ENCODE measurements at regions not wholly inside any gene's neighbourhood (a gene's known extent, or its start where the extent isn't known, plus 50 kb on each side); places are given as distances from the start of the nearest gene placed in this dataset.
"Not testable (repeated sequence)": the region's sequence is repeated elsewhere in the genome, so short reads cannot be mapped to it uniquely, and the experiment has no call there.

DNA sequence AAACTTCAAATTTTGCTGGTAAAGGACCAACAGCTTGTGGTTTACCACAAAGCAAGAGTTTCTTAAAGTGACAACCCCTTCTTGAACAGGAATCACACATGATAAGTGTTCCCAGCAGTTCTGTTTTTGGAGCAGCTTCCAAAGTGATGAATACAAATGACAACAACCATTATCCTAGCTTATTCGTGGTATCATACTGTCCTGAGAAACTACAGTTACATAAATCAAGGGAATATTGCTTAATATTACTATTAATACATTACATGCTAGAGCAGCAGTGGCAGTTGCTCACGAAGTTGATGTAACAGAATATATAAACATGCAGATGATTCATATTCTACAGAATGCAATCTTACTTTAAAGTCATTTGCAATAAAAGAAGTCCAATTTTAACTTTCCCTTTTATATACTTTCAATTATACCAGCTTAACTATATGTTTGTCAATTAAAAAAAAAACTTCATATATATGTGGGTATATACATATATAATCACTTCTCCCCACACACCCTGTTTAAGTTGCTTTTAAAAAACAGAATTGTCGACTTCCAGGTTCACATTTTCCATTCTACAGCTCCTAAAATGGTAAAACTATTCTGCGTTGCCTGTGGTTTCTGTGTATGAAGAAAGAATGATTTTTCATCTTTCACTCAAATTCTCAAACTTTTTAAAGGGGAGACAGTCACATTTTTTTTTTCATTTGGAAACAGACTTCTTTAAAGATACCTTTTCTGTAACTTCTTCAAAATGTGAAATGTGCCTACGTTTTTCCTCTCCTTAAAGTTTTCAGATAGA is 713.6 kb downstream of the TDRD15 start:
- H3K4me1 ChIP-seq (ENCODE audit: control insufficient read depth in 3 of 3, insufficient read depth in 3 of 3, low read length in 3 of 3): no peaks in the 10 kb centered on the region
- no peak overlapping the region for H3K4me3 ChIP-seq (ENCODE audit: low read length in 3 of 3)
- no peak overlapping the region for H3K27ac ChIP-seq (ENCODE audit: low read depth, low read length)
- no peak overlapping the region for H3K9ac ChIP-seq (ENCODE audit: low read depth in 1 of 3, low read length in 3 of 3)
- H3K27me3 ChIP-seq (ENCODE audit: control insufficient read depth in 3 of 3, insufficient read depth in 3 of 3, low read length in 3 of 3): no peaks in the 10 kb centered on the region
- H3K9me3 ChIP-seq (ENCODE audit: control insufficient read depth in 3 of 3, low read length in 3 of 3): no peaks in the 10 kb centered on the region
- no peaks in the 10 kb centered on the region for H3K36me3 ChIP-seq (ENCODE audit: control insufficient read depth in 3 of 3, insufficient read depth in 3 of 3, low read length in 3 of 3)

GRCh38 chr2:21841341-21841740 is 717.6 kb downstream of the TDRD15 start:
- Histone ChIP-seq H3K9me3 (ENCODE audit: control insufficient read depth in 3 of 3, low read length in 3 of 3) (no peaks in the 10 kb centered on the region), H3K4me3 (ENCODE audit: low read length in 3 of 3) (no peak overlapping the region), H3K4me1 (ENCODE audit: control insufficient read depth in 3 of 3, insufficient read depth in 3 of 3, low read length in 3 of 3) (no peaks in the 10 kb centered on the region), H3K9ac (ENCODE audit: low read depth in 1 of 3, low read length in 3 of 3) (no peak overlapping the region), H3K27me3 (ENCODE audit: control insufficient read depth in 3 of 3, insufficient read depth in 3 of 3, low read length in 3 of 3) (no peaks in the 10 kb centered on the region), H3K36me3 (ENCODE audit: control insufficient read depth in 3 of 3, insufficient read depth in 3 of 3, low read length in 3 of 3) (no peaks in the 10 kb centered on the region), H3K27ac (ENCODE audit: low read depth, low read length) (no peak overlapping the region)

- H3K4me1 ChIP-seq (ENCODE audit: control insufficient read depth in 3 of 3, insufficient read depth in 3 of 3, low read length in 3 of 3); H3K36me3 ChIP-seq (ENCODE audit: control insufficient read depth in 3 of 3, insufficient read depth in 3 of 3, low read length in 3 of 3); H3K9me3 ChIP-seq (ENCODE audit: control insufficient read depth in 3 of 3, low read length in 3 of 3); H3K4me3 ChIP-seq (ENCODE audit: low read length in 3 of 3); H3K27ac ChIP-seq (ENCODE audit: low read depth, low read length); H3K27me3 ChIP-seq (ENCODE audit: control insufficient read depth in 3 of 3, insufficient read depth in 3 of 3, low read length in 3 of 3); H3K9ac ChIP-seq (ENCODE audit: low read depth in 1 of 3, low read length in 3 of 3): not testable (repeated sequence)
Observed at GRCh38 chr2:21850367-21850766, 726.6 kb downstream of the TDRD15 start.

DNA sequence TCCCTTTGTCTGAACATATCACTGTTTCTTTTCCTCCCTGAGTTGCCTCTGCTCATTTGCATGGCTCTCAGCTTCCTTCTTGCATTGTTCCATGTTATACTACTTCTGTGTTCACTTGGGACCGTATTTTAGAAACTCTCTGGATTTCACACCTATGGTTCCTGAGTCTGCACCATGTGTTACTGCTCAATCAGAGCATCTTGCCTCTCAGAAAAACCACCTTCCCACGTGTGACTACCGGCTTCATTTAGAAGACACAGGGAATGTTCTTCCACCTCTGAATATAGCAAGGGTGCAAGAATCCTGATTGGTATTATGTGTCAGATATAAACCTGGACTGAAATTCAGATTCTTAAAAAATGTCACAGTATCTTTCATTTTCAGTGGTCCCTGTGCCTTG is 731.2 kb downstream of the TDRD15 start:
- no peak overlapping the region for H3K4me3 ChIP-seq (ENCODE audit: low read length in 3 of 3)
- no peaks in the 10 kb centered on the region for H3K36me3 ChIP-seq (ENCODE audit: control insufficient read depth in 3 of 3, insufficient read depth in 3 of 3, low read length in 3 of 3)
- H3K9ac ChIP-seq (ENCODE audit: low read depth in 1 of 3, low read length in 3 of 3): no peak overlapping the region
- H3K27ac ChIP-seq (ENCODE audit: low read depth, low read length): no peak overlapping the region
- no peaks in the 10 kb centered on the region for H3K27me3 ChIP-seq (ENCODE audit: control insufficient read depth in 3 of 3, insufficient read depth in 3 of 3, low read length in 3 of 3)
- H3K9me3 ChIP-seq (ENCODE audit: control insufficient read depth in 3 of 3, low read length in 3 of 3): peaks cover 0 to 3% (median 0%) of the 10 kb centered on the region in 3 donors
- H3K4me1 ChIP-seq (ENCODE audit: control insufficient read depth in 3 of 3, insufficient read depth in 3 of 3, low read length in 3 of 3): no peaks in the 10 kb centered on the region

DNA sequence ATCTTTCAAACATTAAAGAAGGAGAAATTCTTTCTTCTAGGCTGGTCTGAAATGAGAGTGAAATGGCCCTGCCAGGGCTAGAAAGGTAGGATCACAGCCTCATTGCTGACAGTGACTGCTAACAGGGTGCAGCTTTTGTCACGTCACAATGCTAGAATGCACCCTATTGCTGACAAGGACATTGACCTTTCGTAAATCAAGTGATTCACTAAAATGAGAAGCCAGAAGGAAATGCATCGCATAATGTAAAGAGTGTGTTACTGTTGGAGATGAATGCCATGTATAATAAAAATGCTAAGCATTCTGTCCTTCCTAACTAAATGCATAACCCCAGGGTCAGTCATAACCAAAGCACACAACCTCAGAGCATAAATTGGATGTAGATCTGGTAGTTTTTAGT is 732.9 kb downstream of the TDRD15 start:
- Histone ChIP-seq H3K9me3 (ENCODE audit: control insufficient read depth in 3 of 3, low read length in 3 of 3) (peaks cover 0 to 3% (median 3%) of the 10 kb centered on the region in 3 donors), H3K27ac (ENCODE audit: low read depth, low read length) (no peak overlapping the region), H3K27me3 (ENCODE audit: control insufficient read depth in 3 of 3, insufficient read depth in 3 of 3, low read length in 3 of 3) (no peaks in the 10 kb centered on the region), H3K4me3 (ENCODE audit: low read length in 3 of 3) (no peak overlapping the region), H3K36me3 (ENCODE audit: control insufficient read depth in 3 of 3, insufficient read depth in 3 of 3, low read length in 3 of 3) (no peaks in the 10 kb centered on the region), H3K9ac (ENCODE audit: low read depth in 1 of 3, low read length in 3 of 3) (no peak overlapping the region), H3K4me1 (ENCODE audit: control insufficient read depth in 3 of 3, insufficient read depth in 3 of 3, low read length in 3 of 3) (no peaks in the 10 kb centered on the region)

GRCh38 chr2:21860907-21861306 is 737.1 kb downstream of the TDRD15 start:
- H3K27me3 ChIP-seq (ENCODE audit: control insufficient read depth in 3 of 3, insufficient read depth in 3 of 3, low read length in 3 of 3): no peaks in the 10 kb centered on the region
- H3K9me3 ChIP-seq (ENCODE audit: control insufficient read depth in 3 of 3, low read length in 3 of 3): peaks cover 0 to 3% (median 3%) of the 10 kb centered on the region in 3 donors
- H3K36me3 ChIP-seq (ENCODE audit: control insufficient read depth in 3 of 3, insufficient read depth in 3 of 3, low read length in 3 of 3): no peaks in the 10 kb centered on the region
- no peaks in the 10 kb centered on the region for H3K4me1 ChIP-seq (ENCODE audit: control insufficient read depth in 3 of 3, insufficient read depth in 3 of 3, low read length in 3 of 3)
- no peak overlapping the region for H3K27ac ChIP-seq (ENCODE audit: low read depth, low read length)
- no peak overlapping the region for H3K9ac ChIP-seq (ENCODE audit: low read depth in 1 of 3, low read length in 3 of 3)
- no peak overlapping the region for H3K4me3 ChIP-seq (ENCODE audit: low read length in 3 of 3)

GRCh38 chr2:21866316-21866715 is 742.5 kb downstream of the TDRD15 start:
- H3K9me3 ChIP-seq (ENCODE audit: control insufficient read depth in 3 of 3, low read length in 3 of 3): no peaks in the 10 kb centered on the region

DNA sequence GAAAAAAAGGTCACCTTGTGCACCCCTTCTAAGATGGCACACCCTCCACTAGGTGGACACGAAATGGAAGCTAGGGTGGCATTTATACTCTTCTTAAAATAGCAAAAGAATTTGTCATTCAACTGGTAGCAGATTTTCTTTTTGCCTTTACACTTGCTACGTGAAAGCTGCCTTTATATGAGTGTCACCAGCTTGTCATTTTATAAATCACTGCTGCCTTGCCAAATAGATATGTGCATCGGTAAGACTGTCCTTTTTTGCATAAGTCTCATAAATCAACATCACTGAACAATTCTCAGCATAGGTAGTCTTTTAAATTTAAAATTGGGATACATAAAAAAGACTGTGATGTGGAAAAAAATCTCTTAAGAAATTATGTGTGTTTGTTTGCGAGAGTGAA is 764.1 kb downstream of the TDRD15 start:
- Histone ChIP-seq H3K4me3 (ENCODE audit: low read length in 3 of 3) (no peak overlapping the region), H3K36me3 (ENCODE audit: control insufficient read depth in 3 of 3, insufficient read depth in 3 of 3, low read length in 3 of 3) (no peaks in the 10 kb centered on the region), H3K4me1 (ENCODE audit: control insufficient read depth in 3 of 3, insufficient read depth in 3 of 3, low read length in 3 of 3) (no peaks in the 10 kb centered on the region), H3K9me3 (ENCODE audit: control insufficient read depth in 3 of 3, low read length in 3 of 3) (no peaks in the 10 kb centered on the region), H3K9ac (ENCODE audit: low read depth in 1 of 3, low read length in 3 of 3) (no peak overlapping the region), H3K27me3 (ENCODE audit: control insufficient read depth in 3 of 3, insufficient read depth in 3 of 3, low read length in 3 of 3) (no peaks in the 10 kb centered on the region), H3K27ac (ENCODE audit: low read depth, low read length) (no peak overlapping the region)

More at GRCh38 chr2:21866316-21866715, 742.5 kb downstream of the TDRD15 start:
- Histone ChIP-seq H3K9ac (ENCODE audit: low read depth in 1 of 3, low read length in 3 of 3) (no peak overlapping the region), H3K4me3 (ENCODE audit: low read length in 3 of 3) (no peak overlapping the region), H3K4me1 (ENCODE audit: control insufficient read depth in 3 of 3, insufficient read depth in 3 of 3, low read length in 3 of 3) (no peaks in the 10 kb centered on the region), H3K27ac (ENCODE audit: low read depth, low read length) (no peak overlapping the region), H3K27me3 (ENCODE audit: control insufficient read depth in 3 of 3, insufficient read depth in 3 of 3, low read length in 3 of 3) (no peaks in the 10 kb centered on the region), H3K36me3 (ENCODE audit: control insufficient read depth in 3 of 3, insufficient read depth in 3 of 3, low read length in 3 of 3) (no peaks in the 10 kb centered on the region)

DNA sequence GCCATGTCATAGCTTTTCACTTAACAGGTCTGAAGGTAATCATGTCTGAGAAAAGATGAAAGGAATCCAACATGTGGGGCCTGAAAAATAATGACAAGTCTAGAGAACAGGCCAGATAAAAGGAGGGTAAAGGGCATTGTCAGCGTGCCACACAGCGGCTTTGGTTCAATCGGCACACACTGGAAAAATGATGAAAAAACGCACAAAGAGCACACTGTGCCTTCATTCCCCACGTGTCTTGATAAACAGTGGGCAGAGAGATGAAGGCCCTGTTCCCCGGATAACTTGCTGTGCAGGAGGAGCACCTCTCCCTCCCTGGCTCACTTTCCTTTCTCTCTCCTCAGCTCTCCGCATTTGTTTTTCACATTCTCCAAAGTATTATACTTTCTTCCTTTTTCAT is 766.3 kb downstream of the TDRD15 start:
- H3K9ac ChIP-seq (ENCODE audit: low read depth in 1 of 3, low read length in 3 of 3): no peak overlapping the region

DNA sequence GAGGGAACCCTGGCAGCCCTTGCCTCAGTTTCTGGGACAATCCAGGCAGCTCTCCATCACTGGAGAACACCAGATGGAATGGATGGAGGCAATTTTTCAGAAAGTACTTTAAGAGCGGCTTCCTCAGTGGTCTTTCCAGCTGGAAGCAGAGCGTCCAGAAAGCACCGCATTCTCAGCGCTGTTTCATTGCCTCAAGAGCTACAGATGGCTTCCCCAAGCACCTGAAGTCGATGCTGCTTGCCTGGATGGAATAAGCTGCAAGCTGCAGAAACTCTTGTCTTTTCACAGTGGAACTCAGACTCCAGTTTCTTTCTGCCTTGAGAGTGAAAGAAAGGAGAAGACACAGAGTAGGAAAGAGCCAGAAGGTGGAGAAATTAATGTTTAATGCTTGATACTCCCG is 766.9 kb downstream of the TDRD15 start:
- Histone ChIP-seq H3K9me3 (ENCODE audit: control insufficient read depth in 3 of 3, low read length in 3 of 3) (no peaks in the 10 kb centered on the region), H3K4me1 (ENCODE audit: control insufficient read depth in 3 of 3, insufficient read depth in 3 of 3, low read length in 3 of 3) (no peaks in the 10 kb centered on the region), H3K9ac (ENCODE audit: low read depth in 1 of 3, low read length in 3 of 3) (no peak overlapping the region), H3K4me3 (ENCODE audit: low read length in 3 of 3) (peak overlapping the region in 1 of 3 donors; percentile 23), H3K27ac (ENCODE audit: low read depth, low read length) (no peak overlapping the region), H3K36me3 (ENCODE audit: control insufficient read depth in 3 of 3, insufficient read depth in 3 of 3, low read length in 3 of 3) (no peaks in the 10 kb centered on the region), H3K27me3 (ENCODE audit: control insufficient read depth in 3 of 3, insufficient read depth in 3 of 3, low read length in 3 of 3) (no peaks in the 10 kb centered on the region)

More for the DNA sequence above, 766.3 kb downstream of the TDRD15 start:
- Histone ChIP-seq H3K36me3 (ENCODE audit: control insufficient read depth in 3 of 3, insufficient read depth in 3 of 3, low read length in 3 of 3) (no peaks in the 10 kb centered on the region), H3K4me3 (ENCODE audit: low read length in 3 of 3) (no peak overlapping the region), H3K27me3 (ENCODE audit: control insufficient read depth in 3 of 3, insufficient read depth in 3 of 3, low read length in 3 of 3) (no peaks in the 10 kb centered on the region), H3K9me3 (ENCODE audit: control insufficient read depth in 3 of 3, low read length in 3 of 3) (no peaks in the 10 kb centered on the region), H3K27ac (ENCODE audit: low read depth, low read length) (no peak overlapping the region), H3K4me1 (ENCODE audit: control insufficient read depth in 3 of 3, insufficient read depth in 3 of 3, low read length in 3 of 3) (no peaks in the 10 kb centered on the region)
